Loucy (cell line): ENCODE measurements at regions not wholly inside any gene's neighbourhood (a gene's known extent, or its start where the extent isn't known, plus 50 kb on each side); places are given as distances from the start of the nearest gene placed in this dataset.

Source experiments
- CTCF ChIP-seq: fragments of 200-600 bp; sonication (generic); conservative IDR thresholded peaks from 2 replicates; pipeline ENCODE4 v1.5.1; 2014; ENCODE audit warnings: mild to moderate bottlenecking, antibody characterized with exemption, low read length
- EZH2phosphoT487 ChIP-seq: fragments of 200-600 bp; IDR thresholded peaks from 2 replicates; pipeline ENCODE4 v1.6.1; 2018; ENCODE audit warnings: antibody characterized with exemption, mild to moderate bottlenecking, moderate library complexity, borderline replicate concordance

GRCh38 chr16:82248012-82248656 lies 78.1 kb upstream of the MPHOSPH6 start:
- TF ChIP-seq CTCF (no peak), EZH2phosphoT487 (no peak)
